H1 (cell line): ENCODE measurements at regions not wholly inside any gene's neighbourhood (a gene's known extent, or its start where the extent isn't known, plus 50 kb on each side); places are given as distances from the start of the nearest gene placed in this dataset.

ENCODE experiments used
- CTCF ChIA-PET: fragments of 300-600 bp; sonication (Branson Sonifier 250); formaldehyde crosslinking; loops from one replicate; lab custom pipeline; 2021; ENCODE audit not compliant: partially characterized antibody; lab: Charles Lee
- POLR2A ChIA-PET: fragments of 300-600 bp; sonication (Branson Sonifier 250); formaldehyde crosslinking; loops from one replicate; lab custom pipeline; 2021; ENCODE audit warnings: inconsistent platforms; ENCODE audit not compliant: partially characterized antibody; lab: Charles Lee
- DNase-seq, 2 experiments: peaks; one replicate each; pipeline versions ENCODE4 v3.0.0 to v3.0.0-alpha.2; 2010 to 2022; ENCODE audit warnings: low spot score in 2 of 2, low read depth in 1 of 2, mixed read lengths in 1 of 2
- FAIRE-seq: peaks from 2 replicates; lab custom pipeline; 2011; peaks lifted over from hg19 to GRCh38; lab: Jason Lieb, UNC
- H2AFZ ChIP-seq: 2 replicates; pipeline ENCODE4 v1.8.1; 2012; ENCODE audit warnings: low read length, inconsistent platforms
- H2AK5ac ChIP-seq: 2 replicates; pipeline ENCODE4 v1.6.1; 2013; ENCODE audit warnings: low read depth, low read length
- H2BK120ac ChIP-seq: replicated peaks from 2 replicates; pipeline ENCODE3; 2013; ENCODE audit warnings: low read depth, low read length, inconsistent platforms
- H2BK12ac ChIP-seq: 2 replicates; pipeline ENCODE4 v1.6.1; 2013; ENCODE audit warnings: low read depth, low read length
- H2BK15ac ChIP-seq: 2 replicates; pipeline ENCODE4 v1.6.1; 2013; ENCODE audit warnings: low read length
- H2BK20ac ChIP-seq: 2 replicates; pipeline ENCODE4 v1.6.1; 2013; ENCODE audit warnings: low read length
- H2BK5ac ChIP-seq: 2 replicates; pipeline ENCODE4 v1.6.1; 2013; ENCODE audit warnings: low read depth, low read length
- H3K14ac ChIP-seq: 2 replicates; pipeline ENCODE4 v1.6.1; 2013; ENCODE audit warnings: inconsistent platforms; ENCODE audit not compliant: insufficient read length
- H3K18ac ChIP-seq: 2 replicates; pipeline ENCODE4 v1.6.1; 2013; ENCODE audit warnings: low read length; ENCODE audit errors: extremely low read depth
- H3K23ac ChIP-seq: 2 replicates; pipeline ENCODE4 v1.6.1; 2013; ENCODE audit warnings: inconsistent platforms; ENCODE audit not compliant: insufficient read length
- H3K23me2 ChIP-seq: 2 replicates; pipeline ENCODE4 v1.6.1; 2013; ENCODE audit warnings: low read depth, low read length
- H3K27ac ChIP-seq: 2 replicates; pipeline ENCODE4 v1.6.1; 2011; ENCODE audit warnings: low read depth, low read length, inconsistent platforms
- H3K27me3 ChIP-seq, 4 experiments: replicated peaks in 1 of 4; 1 replicate in 1 of 4; 2 replicates in 3 of 4; pipeline versions ENCODE4 v1.6.1 to v1.8.1; 2011 to 2013; ENCODE audit warnings: low read length in 3 of 4, mild to moderate bottlenecking in 3 of 4, inconsistent platforms in 2 of 4, mixed read lengths in 2 of 4, moderate library complexity in 1 of 4; ENCODE audit not compliant: control insufficient read depth in 3 of 4, insufficient read depth in 3 of 4; ENCODE audit errors: extremely low read depth in 1 of 4
- H3K36me3 ChIP-seq, 4 experiments: 2 replicates each; pipeline versions ENCODE4 v1.6.1 to v1.8.1; 2011 to 2013; ENCODE audit warnings: mild to moderate bottlenecking in 4 of 4, low read length in 3 of 4, moderate library complexity in 2 of 4, control low read depth in 1 of 4, inconsistent platforms in 1 of 4; ENCODE audit not compliant: insufficient read depth in 4 of 4, control insufficient read depth in 2 of 4
- H3K4ac ChIP-seq: replicated peaks from 2 replicates; pipeline ENCODE3; 2013; ENCODE audit warnings: low read length, low read depth, mixed read lengths, inconsistent platforms; ENCODE audit not compliant: insufficient read length
- H3K4me1 ChIP-seq, 4 experiments: replicated peaks in 1 of 4; 1 replicate in 1 of 4; 2 replicates in 3 of 4; pipeline versions ENCODE4 v1.6.1 to v1.8.1; 2011 to 2013; ENCODE audit warnings: low read length in 3 of 4, inconsistent platforms in 2 of 4, mixed read lengths in 1 of 4; ENCODE audit not compliant: insufficient read depth in 4 of 4, control insufficient read depth in 3 of 4
- H3K4me2 ChIP-seq, 2 experiments: 2 replicates each; pipeline versions ENCODE4 v1.6.1 to v1.8.1; 2011 to 2013; ENCODE audit warnings: low read depth in 2 of 2, low read length in 2 of 2, control low read depth in 1 of 2, inconsistent platforms in 1 of 2, mild to moderate bottlenecking in 1 of 2; ENCODE audit not compliant: insufficient read depth in 1 of 2
- H3K4me3 ChIP-seq, 4 experiments: fragments of 200-600, 300-600 bp in 1 of 4; sonication (generic), shearing (Covaris generic), sonication (Bioruptor Twin) in 1 of 4; 2 replicates each; pipeline versions ENCODE4 v1.5.1 to v1.8.1; 2011 to 2016; ENCODE audit warnings: low read length in 4 of 4, low read depth in 3 of 4, control low read depth in 2 of 4, inconsistent platforms in 2 of 4, mild to moderate bottlenecking in 2 of 4, mixed read lengths in 1 of 4, moderate library complexity in 1 of 4; ENCODE audit not compliant: insufficient read depth in 2 of 4; ENCODE audit errors: extremely low read depth in 1 of 4
- H3K56ac ChIP-seq: replicated peaks from 2 replicates; pipeline ENCODE3; 2013; ENCODE audit warnings: low read depth, mild to moderate bottlenecking, mixed read lengths, low read length, inconsistent platforms; ENCODE audit not compliant: insufficient read length
- H3K79me1 ChIP-seq: 2 replicates; pipeline ENCODE4 v1.6.1; 2013; ENCODE audit warnings: low read depth, low read length, control low read depth
- H3K79me2 ChIP-seq, 2 experiments: 2 replicates each; pipeline versions ENCODE4 v1.6.1 to v1.8.1; 2012 to 2013; ENCODE audit warnings: low read length in 2 of 2, mild to moderate bottlenecking in 2 of 2, inconsistent platforms in 1 of 2; ENCODE audit not compliant: insufficient read depth in 2 of 2, control insufficient read depth in 1 of 2
- H3K9ac ChIP-seq, 4 experiments: replicated peaks in 1 of 4; 1 replicate in 1 of 4; 2 replicates in 3 of 4; pipeline versions ENCODE4 v1.6.1 to v1.8.1; 2011 to 2013; ENCODE audit warnings: low read depth in 3 of 4, low read length in 3 of 4, control low read depth in 2 of 4, mild to moderate bottlenecking in 2 of 4, moderate library complexity in 2 of 4, inconsistent platforms in 1 of 4; ENCODE audit errors: extremely low read depth in 1 of 4
- H3K9me3 ChIP-seq, 2 experiments: 2 replicates each; pipeline versions ENCODE4 v1.6.1 to v1.8.1; 2012 to 2013; ENCODE audit warnings: mild to moderate bottlenecking in 2 of 2, moderate library complexity in 2 of 2, control low read depth in 1 of 2, inconsistent platforms in 1 of 2, low read depth in 1 of 2, low read length in 1 of 2, mixed read lengths in 1 of 2; ENCODE audit not compliant: insufficient read depth in 2 of 2
- H4K20me1 ChIP-seq, 2 experiments: replicated peaks in 1 of 2; 2 replicates each; pipeline versions ENCODE3 to v1.8.1; 2011 to 2013; ENCODE audit warnings: inconsistent platforms in 2 of 2, low read length in 2 of 2, mild to moderate bottlenecking in 1 of 2; ENCODE audit not compliant: insufficient read depth in 2 of 2, control insufficient read depth in 1 of 2
- H4K5ac ChIP-seq: 2 replicates; pipeline ENCODE4 v1.6.1; 2013; ENCODE audit warnings: low read length, low read depth, mixed read lengths, inconsistent platforms; ENCODE audit not compliant: insufficient read length
- H4K8ac ChIP-seq: 2 replicates; pipeline ENCODE4 v1.8.0; 2013; ENCODE audit warnings: mild to moderate bottlenecking, moderate library complexity, low read length, inconsistent platforms; ENCODE audit not compliant: insufficient read depth; ENCODE audit errors: extremely low read depth
- H4K91ac ChIP-seq: replicated peaks from 2 replicates; pipeline ENCODE3; 2013; ENCODE audit warnings: low read length, mixed read lengths, inconsistent platforms; ENCODE audit not compliant: insufficient read length
- BCL11A ChIP-seq, 2 experiments: IDR thresholded peaks; one replicate each; pipeline ENCODE4 v1.6.1; 2011; ENCODE audit warnings: low read depth in 2 of 2, low read length in 2 of 2, mild to moderate bottlenecking in 2 of 2
- CBX5 ChIP-seq: fragments of 300-800, 300-1000 bp; sonication (generic); IDR thresholded peaks from 2 replicates; pipeline ENCODE4 v1.7.1; 2016; ENCODE audit warnings: antibody characterized with exemption, low read length, low read depth
- CBX8 ChIP-seq: fragments of 300-800, 300-1000 bp; sonication (generic); IDR thresholded peaks from 2 replicates; pipeline ENCODE4 v1.7.1; 2016; ENCODE audit warnings: low read depth, low read length, borderline replicate concordance
- CEBPB ChIP-seq: IDR thresholded peaks from 2 replicates; pipeline ENCODE4 v1.6.1; 2012; ENCODE audit warnings: low read depth, low read length
- KDM5A ChIP-seq: fragments of 200-600 bp; IDR thresholded peaks from 2 replicates; pipeline ENCODE4 v1.7.1; 2012; ENCODE audit warnings: mild to moderate bottlenecking, low read length, inconsistent platforms, mixed read lengths
- MAFK ChIP-seq: IDR thresholded peaks from 2 replicates; pipeline ENCODE4 v1.6.1; 2012; ENCODE audit warnings: low read depth, mild to moderate bottlenecking, improper control_type of control experiment, low read length
- RAD21 ChIP-seq, 2 experiments: IDR thresholded peaks in 1 of 2; conservative IDR thresholded peaks in 1 of 2; 2 replicates each; pipeline ENCODE4 v1.6.1; 2011; ENCODE audit warnings: low read depth in 2 of 2, low read length in 2 of 2, improper control_type of control experiment in 1 of 2, inconsistent platforms in 1 of 2, mild to moderate bottlenecking in 1 of 2, moderate library complexity in 1 of 2
- RXRA ChIP-seq: IDR thresholded peaks from 2 replicates; pipeline ENCODE4 v1.6.1; 2011; ENCODE audit warnings: low read depth, mild to moderate bottlenecking, low read length, moderate library complexity; ENCODE audit not compliant: insufficient read depth
- SIX5 ChIP-seq: IDR thresholded peaks from 2 replicates; pipeline ENCODE4 v1.6.1; 2011; ENCODE audit warnings: mild to moderate bottlenecking, low read depth, low read length
- SUZ12 ChIP-seq: fragments of 200-600 bp; sonication (generic); IDR thresholded peaks from 2 replicates; pipeline ENCODE4 v1.6.1; 2012; ENCODE audit warnings: mild to moderate bottlenecking, inconsistent platforms, low read length, moderate library complexity, mixed read lengths
- TCF12 ChIP-seq: IDR thresholded peaks from 2 replicates; pipeline ENCODE4 v1.6.1; 2011; ENCODE audit warnings: low read depth, mild to moderate bottlenecking, low read length
- YY1 ChIP-seq: IDR thresholded peaks from 2 replicates; pipeline ENCODE4 v1.6.1; 2011; ENCODE audit warnings: low read depth, mild to moderate bottlenecking, low read length
- WGBS, 2 experiments: shearing (Covaris generic) in 1 of 2; methylation state at CpG; one replicate each; pipeline versions ENCODE4 v1.1.6 to v1.1.7; 2013 to 2015; ENCODE audit warnings: low lambda C conversion rate in 2 of 2, mixed read lengths in 2 of 2, inconsistent platforms in 1 of 2, low coverage in 1 of 2, missing lambda C conversion rate in 1 of 2; ENCODE audit not compliant: insufficient replicate concordance in 2 of 2, insufficient coverage in 1 of 2, insufficient read length in 1 of 2; ENCODE audit errors: extremely low coverage in 1 of 2, missing lambda C conversion rate in 1 of 2; 5-methylcytosine and 5-hydroxymethylcytosine counted together
- TF ChIP-seq, protein P1 (sequence below): IDR thresholded peaks from 2 replicates; pipeline ENCODE4 v1.6.1; 2011; ENCODE audit warnings: low read depth, mild to moderate bottlenecking, low read length; ENCODE audit not compliant: insufficient read depth

- no peak overlapping the region for H3K4me3 ChIP-seq
- H3K79me1 ChIP-seq, result no peaks in the 10 kb centered on the region
- H3K27me3 ChIP-seq, result no peaks in the 10 kb centered on the region
- no peak overlapping the region for H2BK15ac ChIP-seq
- DNase-seq (no peak), FAIRE-seq (no peak)
- no peaks in the 10 kb centered on the region for H3K79me2 ChIP-seq
- H3K4me1 ChIP-seq, result no peaks in the 10 kb centered on the region; a peak in 1 of 7 replicates
- no peak overlapping the region for H2BK120ac ChIP-seq
- H3K9me3 ChIP-seq, result peaks cover 0 to 3% of the 10 kb centered on the region in 2 experiments; a peak in 1 of 4 replicates
- no peak overlapping the region for H2AK5ac ChIP-seq
- no peak overlapping the region for H3K56ac ChIP-seq
- no peak overlapping the region for H3K4ac ChIP-seq
- H3K36me3 ChIP-seq, result no peaks in the 10 kb centered on the region
- no peak overlapping the region for H4K91ac ChIP-seq
- H4K5ac ChIP-seq, result no peak overlapping the region
- no peak overlapping the region for H3K27ac ChIP-seq
- no peak overlapping the region for H2BK5ac ChIP-seq
- POLR2A ChIA-PET, result no interaction called here
- no peaks in the 10 kb centered on the region for H4K20me1 ChIP-seq
- 79% methylated on average over 1 of the region's 1 CpG; no CpG with 5 or more reads in 1 of the 2 experiments for WGBS, 2 experiments
- CTCF ChIA-PET, result no interaction called here
- H4K8ac ChIP-seq, result no peak overlapping the region
- H2AFZ ChIP-seq, result no peak overlapping the region
- H3K9ac ChIP-seq, result no peak overlapping the region
- no peak overlapping the region for H2BK12ac ChIP-seq
- H3K23me2 ChIP-seq, result no peaks in the 10 kb centered on the region
- no peak overlapping the region for H3K18ac ChIP-seq
- H2BK20ac ChIP-seq, result no peak overlapping the region
- no peak overlapping the region for H3K4me2 ChIP-seq
- no peak overlapping the region for H3K14ac ChIP-seq
- no peak overlapping the region for H3K23ac ChIP-seq
- TF ChIP-seq, protein P1, sequence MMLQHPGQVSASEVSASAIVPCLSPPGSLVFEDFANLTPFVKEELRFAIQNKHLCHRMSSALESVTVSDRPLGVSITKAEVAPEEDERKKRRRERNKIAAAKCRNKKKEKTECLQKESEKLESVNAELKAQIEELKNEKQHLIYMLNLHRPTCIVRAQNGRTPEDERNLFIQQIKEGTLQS, result no peak
- TF ChIP-seq SIX5 (no peak), RXRA (no peak), CBX8 (no peak), RAD21 (IDR thresholded peaks at IDR 0.05 in 1 of 2, conservative IDR thresholded peaks at IDR 0.05 in 1 of 2; ENCODE audit: low read depth in 2 of 2, low read length in 2 of 2) (no peak), CBX5 (no peak), CEBPB (no peak), MAFK (no peak), SUZ12 (no peak), BCL11A (IDR thresholded peaks at IDR 0.05; ENCODE audit: low read depth in 2 of 2, low read length in 2 of 2) (no peak), YY1 (no peak), KDM5A (no peak), TCF12 (no peak)
Observed at GRCh38 chr12:76268267-76268666, 79.9 kb downstream of the BBS10 start.
